HG03460 (cell line): ENCODE measurements at regions not wholly inside any gene's neighbourhood (a gene's known extent, or its start where the extent isn't known, plus 50 kb on each side); places are given as distances from the start of the nearest gene placed in this dataset.
A peak's percentile ranks its signal among the peaks of the same experiment; 100 is the strongest.

Experiments used
- ATAC-seq: cut with Tn5 transposase; IDR thresholded peaks from one replicate; pipeline ENCODE4 v1.9.1; 2021; ENCODE audit not compliant: unreplicated experiment

DNA sequence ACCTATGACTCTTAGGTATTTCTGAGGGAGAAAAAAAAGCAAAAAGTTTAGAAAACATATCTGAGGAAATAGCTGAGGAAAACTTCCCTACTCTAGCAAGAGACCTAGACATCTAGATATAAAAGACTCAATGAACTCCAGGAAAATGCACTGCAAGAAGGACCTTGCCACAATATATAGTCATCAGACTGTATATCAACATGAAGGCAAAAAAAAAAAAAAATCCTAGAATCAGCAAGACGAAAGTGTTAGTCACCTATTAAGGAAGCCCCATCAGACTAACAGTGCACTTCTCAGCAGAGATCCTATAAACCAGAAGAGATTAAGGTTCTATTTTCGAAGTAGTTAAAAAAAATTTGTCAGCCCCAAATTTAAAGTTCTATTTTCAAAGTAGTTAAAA, 166.2 kb downstream of the TMEM38B start:
- no peak for ATAC-seq

DNA sequence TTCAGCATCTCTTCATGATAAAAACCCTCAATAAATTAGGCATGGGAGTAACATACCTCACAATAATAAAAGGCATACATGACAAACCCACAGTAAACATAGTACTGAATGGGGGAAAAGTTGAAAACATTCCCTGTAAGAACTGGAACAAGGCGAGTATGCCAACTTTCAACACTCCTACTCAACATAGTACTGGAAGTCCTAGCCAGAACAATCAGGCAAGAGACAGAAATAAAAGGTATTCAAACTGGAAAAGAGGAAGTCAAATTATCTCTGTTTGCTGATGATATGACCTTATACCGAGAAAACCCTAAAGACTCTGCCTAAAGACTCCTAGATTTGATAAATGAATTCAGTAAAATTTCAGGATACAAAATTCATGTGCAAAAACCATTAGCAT, 167.6 kb downstream of the TMEM38B start:
- no peak for ATAC-seq

- no peak for ATAC-seq
These were observed 170.0 kb downstream of the TMEM38B start for GRCh38 chr9:105864248-105864898.

DNA sequence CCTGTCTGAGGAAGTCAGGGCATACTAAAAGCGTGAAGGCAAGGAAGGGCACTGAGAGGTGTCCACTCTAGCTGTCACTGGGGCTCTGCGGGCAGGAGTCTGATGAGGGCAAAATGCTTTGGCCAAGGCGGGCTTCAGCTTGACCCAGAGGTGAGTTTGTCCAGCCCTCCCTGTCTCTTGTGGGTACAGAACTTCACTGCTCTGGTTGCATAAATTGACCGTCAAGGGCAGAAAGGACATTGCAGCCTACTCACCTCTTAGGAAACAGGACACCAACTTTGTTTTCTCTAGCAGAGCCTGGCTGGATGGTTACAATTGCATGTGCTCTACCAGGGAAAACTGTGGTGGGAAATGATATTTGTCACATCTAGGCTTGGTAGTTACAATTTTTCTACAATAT, 170.9 kb downstream of the TMEM38B start:
- ATAC-seq: no peak

GRCh38 chr9:105871540-105871939, 177.2 kb downstream of the TMEM38B start:
- ATAC-seq: no peak

DNA sequence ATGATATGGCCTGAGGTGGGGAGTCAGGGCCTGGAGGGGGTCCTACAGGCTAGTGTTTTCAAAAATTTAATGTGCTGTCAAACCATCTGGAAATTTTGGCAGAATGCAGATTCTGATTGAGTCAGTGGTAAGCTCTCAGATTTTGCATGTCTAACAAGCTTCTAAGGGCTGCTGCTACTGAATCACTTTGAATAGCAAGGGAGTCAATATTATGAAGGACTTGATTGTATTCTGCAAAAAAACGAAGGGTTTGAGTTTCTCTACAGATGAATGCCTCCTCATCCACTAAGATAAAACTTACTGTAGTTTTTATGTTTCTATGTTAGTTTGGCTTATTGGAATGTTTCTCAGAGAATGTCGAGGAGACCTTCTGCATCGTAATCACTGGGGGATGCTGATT, 179.5 kb downstream of the TMEM38B start:
- ATAC-seq: no peak

GRCh38 chr9:105877721-105878120, 183.4 kb downstream of the TMEM38B start:
- ATAC-seq: peak; percentile 78

GRCh38 chr9:105879181-105879580, 184.8 kb downstream of the TMEM38B start:
- ATAC-seq: no peak

- no peak for ATAC-seq
These were observed 186.2 kb downstream of the TMEM38B start for GRCh38 chr9:105880517-105880916.

DNA sequence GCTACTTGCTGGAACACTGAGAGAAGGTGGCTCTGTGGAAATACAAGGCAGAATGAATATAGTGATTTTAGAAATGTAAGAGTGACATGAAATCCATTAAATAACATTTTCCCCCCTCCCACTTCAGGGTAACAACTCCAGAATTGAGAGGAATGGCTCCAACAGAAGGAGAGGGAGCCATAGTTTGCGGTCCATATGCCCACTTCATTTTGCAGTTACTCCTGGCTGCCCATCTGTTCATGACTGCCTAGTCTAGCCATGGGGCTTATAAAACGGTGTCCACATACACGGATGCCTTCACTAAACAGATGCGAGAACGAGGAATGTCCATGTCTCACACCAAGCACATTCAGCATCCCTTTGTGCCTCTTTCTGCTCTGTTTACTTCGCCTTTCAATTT, 186.7 kb downstream of the TMEM38B start:
- ATAC-seq: no peak

DNA sequence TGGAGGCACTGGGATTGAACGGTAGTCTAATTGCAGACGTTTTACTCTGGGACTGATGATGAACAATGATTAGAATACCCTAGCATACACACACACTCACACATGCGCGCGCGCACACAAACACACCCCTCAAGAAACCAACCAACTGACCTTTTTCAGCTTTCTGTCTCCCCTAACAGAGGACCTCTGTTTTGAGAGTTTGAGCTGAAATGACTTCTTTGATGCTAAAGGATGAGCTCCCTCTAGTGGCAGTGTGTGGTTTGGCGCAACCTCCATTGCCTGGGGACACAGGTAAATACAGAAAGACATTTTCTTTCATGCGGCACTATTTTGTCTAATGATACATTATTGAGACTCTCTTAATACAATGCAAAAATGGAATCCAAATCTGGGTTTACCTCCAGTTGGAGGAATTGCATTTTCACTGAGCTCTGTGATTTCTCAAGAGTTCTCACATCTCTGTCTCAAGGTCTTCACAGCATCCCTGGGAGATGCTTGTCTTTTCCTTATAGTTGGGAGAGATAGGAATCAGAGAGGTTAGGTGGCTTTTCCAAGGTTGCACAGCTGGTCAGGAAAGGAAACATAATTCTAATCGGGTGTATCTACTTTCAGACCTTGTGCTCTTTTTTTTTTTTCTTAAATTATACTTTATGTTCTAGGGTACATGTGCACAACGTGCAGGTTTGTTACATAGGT, 187.5 kb downstream of the TMEM38B start:
- peak; percentile 40 for ATAC-seq

GRCh38 chr9:105883847-105884246, 189.5 kb downstream of the TMEM38B start:
- peak; percentile 85 for ATAC-seq

- no peak for ATAC-seq
These were observed 190.1 kb downstream of the TMEM38B start for GRCh38 chr9:105884416-105884815.

GRCh38 chr9:105886136-105886535, 191.8 kb downstream of the TMEM38B start:
- ATAC-seq: no peak

DNA sequence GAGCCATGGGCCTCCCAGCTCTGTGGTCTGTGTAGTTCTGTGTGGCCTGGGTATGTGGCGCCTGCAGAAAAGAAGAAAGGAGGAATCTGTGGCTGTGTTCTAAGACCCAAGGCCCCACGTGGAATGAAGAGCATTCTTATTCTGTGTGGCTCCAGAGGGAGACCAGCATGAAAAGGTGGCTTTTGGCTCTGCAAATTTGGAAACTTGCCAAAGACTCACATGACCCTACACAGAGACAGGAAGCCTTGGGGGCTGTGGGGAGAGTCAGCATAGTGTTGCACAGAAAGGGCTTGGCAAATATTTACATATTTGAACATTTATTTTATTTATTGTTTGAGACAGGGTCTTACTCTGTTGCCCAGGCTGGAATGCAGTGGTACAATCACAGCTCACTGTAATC, 193.3 kb downstream of the TMEM38B start:
- no peak for ATAC-seq

GRCh38 chr9:105890046-105890822, 195.9 kb downstream of the TMEM38B start:
- no peak for ATAC-seq

GRCh38 chr9:105900123-105900522, 205.8 kb downstream of the TMEM38B start:
- ATAC-seq: no peak

GRCh38 chr9:105901514-105902109, 207.3 kb downstream of the TMEM38B start:
- peak; percentile 75 for ATAC-seq

- no peak for ATAC-seq
These were observed 213.7 kb downstream of the TMEM38B start for GRCh38 chr9:105908069-105908468.

GRCh38 chr9:105911104-105911911, 217.0 kb downstream of the TMEM38B start:
- ATAC-seq: no peak
